Kidney tubule cell (primary cell): ENCODE measurements at regions not wholly inside any gene's neighbourhood (a gene's known extent, or its start where the extent isn't known, plus 50 kb on each side); places are given as distances from the start of the nearest gene placed in this dataset.
"Not testable (repeated sequence)": the region's sequence is repeated elsewhere in the genome, so short reads cannot be mapped to it uniquely, and the experiment has no call there.

Experiments
- DNase-seq: peaks from one replicate; pipeline ENCODE4 v3.0.0-alpha.2; 2018; ENCODE audit warnings: low spot score

GRCh38 chr1:184820218-184820750 lies 65.6 kb upstream of the EDEM3 start:
- DNase-seq, result no peak

- no peak for DNase-seq
Observed at GRCh38 chr1:184818646-184819045, 64.0 kb upstream of the EDEM3 start.

- DNase-seq, result not testable (repeated sequence)
Observed at GRCh38 chr1:184817003-184817402, 62.3 kb upstream of the EDEM3 start.

- no peak for DNase-seq
Observed at GRCh38 chr1:184813528-184814089, 59.0 kb upstream of the EDEM3 start.

- no peak for DNase-seq
Observed at GRCh38 chr1:184811439-184812111, 56.9 kb upstream of the EDEM3 start.

- DNase-seq, result no peak
Observed at GRCh38 chr1:184810735-184811343, 56.2 kb upstream of the EDEM3 start.

- no peak for DNase-seq
Observed at GRCh38 chr1:184806296-184806721, 51.7 kb upstream of the EDEM3 start.

- peak; percentile 82 for DNase-seq
Observed at GRCh38 chr1:184805667-184806295, 51.1 kb upstream of the EDEM3 start.
